Uterus (tissue), 3 donors: ENCODE measurements at regions not wholly inside any gene's neighbourhood (a gene's known extent, or its start where the extent isn't known, plus 50 kb on each side); places are given as distances from the start of the nearest gene placed in this dataset.

Experiments
- DNase-seq, 2 donors: peaks; one replicate each; pipeline ENCODE4 v3.0.0-alpha.2; 2019 to 2020
- H3K27ac ChIP-seq, 2 donors: fragments of 200-600 bp; sonication (generic); 1 replicate in 1 of 2; 2 replicates in 1 of 2; pipeline ENCODE4 v1.5.1; 2016 to 2018
- H3K27me3 ChIP-seq, 2 donors: fragments of 200-600 bp; sonication (generic); one replicate each; pipeline ENCODE4 v1.5.1; 2018 to 2019; ENCODE audit warnings: control low read depth in 1 of 2
- H3K36me3 ChIP-seq, 2 donors: fragments of 200-600 bp; sonication (generic); one replicate each; pipeline ENCODE4 v1.5.1; 2019; ENCODE audit warnings: control low read depth in 1 of 2
- H3K4me1 ChIP-seq, 2 donors: fragments of 200-600 bp; sonication (generic); one replicate each; pipeline ENCODE4 v1.5.1; 2018 to 2019; ENCODE audit warnings: control low read depth in 1 of 2
- H3K4me3 ChIP-seq, 2 donors: fragments of 200-600 bp; sonication (generic); 1 replicate in 1 of 2; 2 replicates in 1 of 2; pipeline ENCODE4 v1.5.1; 2018 to 2019; ENCODE audit warnings: mild to moderate bottlenecking in 1 of 2
- H3K9me3 ChIP-seq, 2 donors: fragments of 200-600 bp; sonication (generic); one replicate each; pipeline ENCODE4 v1.5.1; 2019; ENCODE audit warnings: control low read depth in 1 of 2
- POLR2A ChIP-seq, 2 donors: fragments of 450-650 bp; IDR thresholded peaks; one replicate each; pipeline ENCODE4 v1.6.1; 2016; ENCODE audit warnings: antibody characterized with exemption in 2 of 2, mild to moderate bottlenecking in 1 of 2, moderate library complexity in 1 of 2
- intact Hi-C: fragments of 100-400 bp; cut with DNase I; formaldehyde crosslinking; loops from one replicate; pipeline ENCODE4 v1.15.1; 2023; ENCODE audit warnings: low total_unique reads
- TF ChIP-seq, protein P1 (sequence below), 4 experiments: fragments of 200-600 bp in 2 of 4; fragments of 450-650 bp in 2 of 4; sonication (generic) in 2 of 4; IDR thresholded peaks; one replicate each; pipeline ENCODE4 v1.5.1; 2016 to 2019; ENCODE audit warnings: antibody characterized with exemption in 4 of 4, mild to moderate bottlenecking in 2 of 4, moderate library complexity in 1 of 4
- donor health status: DM: yes; HTN: yes; CAD: no.

GRCh38 chr4:126012691-126013290 is 698.0 kb downstream of the FAT4 start:
- Histone ChIP-seq H3K4me1 (no peaks in the 10 kb centered on the region), H3K36me3 (no peaks in the 10 kb centered on the region), H3K27ac (no peak overlapping the region), H3K4me3 (no peak overlapping the region), H3K27me3 (no peaks in the 10 kb centered on the region), H3K9me3 (no peaks in the 10 kb centered on the region)
- TF ChIP-seq, protein P1, sequence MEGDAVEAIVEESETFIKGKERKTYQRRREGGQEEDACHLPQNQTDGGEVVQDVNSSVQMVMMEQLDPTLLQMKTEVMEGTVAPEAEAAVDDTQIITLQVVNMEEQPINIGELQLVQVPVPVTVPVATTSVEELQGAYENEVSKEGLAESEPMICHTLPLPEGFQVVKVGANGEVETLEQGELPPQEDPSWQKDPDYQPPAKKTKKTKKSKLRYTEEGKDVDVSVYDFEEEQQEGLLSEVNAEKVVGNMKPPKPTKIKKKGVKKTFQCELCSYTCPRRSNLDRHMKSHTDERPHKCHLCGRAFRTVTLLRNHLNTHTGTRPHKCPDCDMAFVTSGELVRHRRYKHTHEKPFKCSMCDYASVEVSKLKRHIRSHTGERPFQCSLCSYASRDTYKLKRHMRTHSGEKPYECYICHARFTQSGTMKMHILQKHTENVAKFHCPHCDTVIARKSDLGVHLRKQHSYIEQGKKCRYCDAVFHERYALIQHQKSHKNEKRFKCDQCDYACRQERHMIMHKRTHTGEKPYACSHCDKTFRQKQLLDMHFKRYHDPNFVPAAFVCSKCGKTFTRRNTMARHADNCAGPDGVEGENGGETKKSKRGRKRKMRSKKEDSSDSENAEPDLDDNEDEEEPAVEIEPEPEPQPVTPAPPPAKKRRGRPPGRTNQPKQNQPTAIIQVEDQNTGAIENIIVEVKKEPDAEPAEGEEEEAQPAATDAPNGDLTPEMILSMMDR (IDR thresholded peaks at IDR 0.05): no peak
- TF ChIP-seq POLR2A (IDR thresholded peaks at IDR 0.05): no peak
- DNase-seq: no peak
- intact Hi-C loops: no loop called here

DNA sequence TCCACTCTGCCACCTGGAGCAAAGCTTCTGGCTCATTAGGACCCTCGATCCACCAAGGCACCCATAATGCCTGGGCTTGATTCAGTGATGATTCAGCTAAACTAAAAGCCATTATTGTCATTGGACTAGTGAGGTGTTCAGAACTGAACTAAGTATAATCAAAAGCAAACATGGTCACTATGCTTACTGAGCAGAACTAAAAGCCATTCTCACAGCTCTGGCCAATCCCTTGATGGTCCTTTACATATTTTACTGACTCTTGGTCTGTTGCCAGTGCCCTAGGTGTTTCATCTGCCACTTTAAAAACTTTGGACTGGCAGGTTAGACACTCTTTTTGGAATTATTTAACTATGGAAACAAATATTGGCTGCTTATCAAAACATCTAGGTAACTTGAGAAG is 703.5 kb downstream of the FAT4 start:
- intact Hi-C loops: no loop called here
- no peak overlapping the region for H3K4me3 ChIP-seq

DNA sequence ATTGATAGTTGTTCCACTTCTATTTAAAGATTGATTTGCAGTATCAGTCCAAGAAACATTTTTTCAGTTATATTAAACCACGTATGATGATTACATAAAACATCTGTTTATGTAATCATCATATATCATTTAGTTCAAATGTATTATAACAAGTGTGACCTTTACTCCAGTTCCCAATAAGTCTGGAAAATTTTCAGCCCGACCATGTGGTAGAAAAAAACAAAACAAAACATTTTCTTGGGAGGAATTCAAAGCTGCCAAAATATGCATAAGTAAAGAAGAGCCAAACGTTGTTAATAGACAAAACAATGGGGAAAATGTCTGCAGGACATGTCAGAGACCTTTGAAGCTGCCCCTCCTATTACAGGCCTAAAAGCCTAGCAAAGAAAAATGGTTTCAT is 709.1 kb downstream of the FAT4 start:
- DNase-seq: no peak
- Histone ChIP-seq H3K36me3 (no peaks in the 10 kb centered on the region), H3K4me3 (no peak overlapping the region), H3K4me1 (no peaks in the 10 kb centered on the region), H3K27ac (no peak overlapping the region), H3K9me3 (no peaks in the 10 kb centered on the region), H3K27me3 (no peaks in the 10 kb centered on the region)
- TF ChIP-seq, protein P1 (IDR thresholded peaks at IDR 0.05): no peak
- TF ChIP-seq POLR2A (IDR thresholded peaks at IDR 0.05): no peak
- intact Hi-C loops: no loop called here

More for the DNA sequence above, 703.5 kb downstream of the FAT4 start:
- TF ChIP-seq POLR2A (IDR thresholded peaks at IDR 0.05): no peak
- TF ChIP-seq, protein P1 (IDR thresholded peaks at IDR 0.05): no peak
- Histone ChIP-seq H3K36me3 (no peaks in the 10 kb centered on the region), H3K27me3 (no peaks in the 10 kb centered on the region), H3K4me1 (no peaks in the 10 kb centered on the region), H3K9me3 (no peaks in the 10 kb centered on the region), H3K27ac (no peak overlapping the region)
- no peak for DNase-seq

DNA sequence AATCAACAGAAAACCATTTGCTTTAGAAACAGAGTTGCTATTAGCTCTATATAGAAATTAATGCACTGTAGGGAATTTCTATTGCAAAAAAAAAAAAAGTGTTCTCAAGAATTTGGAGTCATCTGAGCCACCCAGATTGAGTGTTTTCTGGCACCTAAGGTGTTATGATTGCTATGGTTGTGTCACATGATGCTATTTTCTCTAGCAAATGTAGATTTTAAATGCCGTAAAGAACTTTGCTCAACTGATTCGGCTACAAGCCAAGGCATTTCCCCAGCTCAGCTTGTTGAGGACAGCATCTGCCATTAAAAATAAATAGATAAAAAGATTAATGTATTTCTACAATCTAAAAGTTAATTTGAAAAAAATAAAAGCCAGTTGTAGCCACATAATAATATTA is 712.8 kb downstream of the FAT4 start:
- no peaks in the 10 kb centered on the region for H3K36me3 ChIP-seq
- intact Hi-C loops: no loop called here
- no peaks in the 10 kb centered on the region for H3K4me1 ChIP-seq
- no peak for DNase-seq
- no peak overlapping the region for H3K4me3 ChIP-seq
- H3K9me3 ChIP-seq: no peaks in the 10 kb centered on the region
- H3K27ac ChIP-seq: no peak overlapping the region
- no peaks in the 10 kb centered on the region for H3K27me3 ChIP-seq
- TF ChIP-seq POLR2A (IDR thresholded peaks at IDR 0.05): no peak

- H3K4me3 ChIP-seq: no peak overlapping the region
- no peaks in the 10 kb centered on the region for H3K27me3 ChIP-seq
- no peak overlapping the region for H3K27ac ChIP-seq
- intact Hi-C loops: no loop called here
- no peaks in the 10 kb centered on the region for H3K9me3 ChIP-seq
- H3K4me1 ChIP-seq: no peaks in the 10 kb centered on the region
- TF ChIP-seq, protein P1 (IDR thresholded peaks at IDR 0.05): no peak
- no peak for TF ChIP-seq POLR2A (IDR thresholded peaks at IDR 0.05)
- no peaks in the 10 kb centered on the region for H3K36me3 ChIP-seq
- DNase-seq: no peak
Observed at GRCh38 chr4:126028876-126029275, 714.1 kb downstream of the FAT4 start.

DNA sequence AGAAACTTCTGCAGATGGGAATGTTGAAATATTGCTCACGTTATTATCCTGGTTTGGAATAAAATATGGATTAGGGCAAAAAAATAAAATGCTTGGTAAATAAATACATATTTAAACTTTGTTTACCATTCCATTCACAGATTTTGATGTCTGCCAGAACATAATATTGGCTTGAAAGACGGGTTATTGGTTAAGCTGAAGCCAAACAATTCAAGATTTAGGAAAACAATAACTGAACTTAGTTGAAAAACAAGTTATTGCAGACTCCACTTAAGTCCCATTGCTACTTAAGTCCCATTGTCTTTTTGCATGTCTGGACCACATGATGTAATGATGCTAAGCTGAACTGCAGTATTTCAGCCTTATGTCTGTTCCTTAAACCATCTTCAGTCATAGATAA is 722.5 kb downstream of the FAT4 start:
- no peak for DNase-seq
- Histone ChIP-seq H3K27me3 (no peaks in the 10 kb centered on the region), H3K36me3 (no peaks in the 10 kb centered on the region), H3K4me1 (no peaks in the 10 kb centered on the region), H3K27ac (no peak overlapping the region), H3K9me3 (no peaks in the 10 kb centered on the region), H3K4me3 (no peak overlapping the region)
- intact Hi-C loops: no loop called here
- TF ChIP-seq POLR2A (IDR thresholded peaks at IDR 0.05): no peak
- TF ChIP-seq, protein P1 (IDR thresholded peaks at IDR 0.05): no peak
